Right lobe of liver (tissue), 4 donors: ENCODE measurements at regions not wholly inside any gene's neighbourhood (a gene's known extent, or its start where the extent isn't known, plus 50 kb on each side); places are given as distances from the start of the nearest gene placed in this dataset.

ENCODE experiments used
- CTCF ChIP-seq, 4 donors: fragments of 200-600 bp in 3 of 4; fragments of 450-650 bp in 1 of 4; IDR thresholded peaks; one replicate each; pipeline versions ENCODE4 v1.5.1 to v1.8.0; 2016 to 2022; ENCODE audit warnings: antibody characterized with exemption in 4 of 4, mild to moderate bottlenecking in 2 of 4
- POLR2A ChIP-seq: fragments of 450-650 bp; IDR thresholded peaks from one replicate; pipeline ENCODE4 v1.6.1; 2017; ENCODE audit warnings: antibody characterized with exemption, mild to moderate bottlenecking
- donor health status: DM: no; HTN: no; CAD: no.
- donor health status: DM: no; HTN: no; CAD: no.
- donor health status: DM: no; HTN: yes; CAD: no.

- TF ChIP-seq CTCF (IDR thresholded peaks at IDR 0.05) (no peak), POLR2A (no peak)
Measured at GRCh38 chr2:121104721-121105141, 180.3 kb downstream of the TFCP2L1 start.
